OCI-LY7 (cell line): ENCODE measurements at regions not wholly inside any gene's neighbourhood (a gene's known extent, or its start where the extent isn't known, plus 50 kb on each side); places are given as distances from the start of the nearest gene placed in this dataset.

Experiments used
- BruUV-seq: library from RNA; stranded (reverse); fragments of 400-500 nt; replicated peaks from 2 replicates; lab custom pipeline; 2021; lab: Mats Ljungman, UMichigan
- CTCF ChIA-PET: fragments of 300-600 bp; sonication (Branson Sonifier 250); formaldehyde crosslinking; loops from one replicate; lab custom pipeline; 2022; ENCODE audit warnings: antibody characterized with exemption; ENCODE audit not compliant: unreplicated experiment; lab: Charles Lee
- POLR2A ChIA-PET: fragments of 300-600 bp; sonication (Branson Sonifier 250); formaldehyde crosslinking; loops from one replicate; lab custom pipeline; 2022; ENCODE audit warnings: antibody characterized with exemption; lab: Charles Lee
- DNase-seq: peaks from one replicate; pipeline ENCODE4 v3.0.0-alpha.2; 2015; ENCODE audit warnings: low spot score
- H2AFZ ChIP-seq: fragments of 200-600 bp; sonication (generic), shearing (Covaris generic); 2 replicates; pipeline ENCODE4 v1.6.1; 2014; ENCODE audit warnings: mild to moderate bottlenecking, antibody characterized with exemption, low read length, moderate library complexity
- H3K27ac ChIP-seq: fragments of 200-600 bp; sonication (generic); 2 replicates; pipeline ENCODE4 v1.5.1; 2014; ENCODE audit warnings: mixed run types, low read depth, mild to moderate bottlenecking, moderate library complexity, low read length, inconsistent platforms; ENCODE audit not compliant: poor library complexity, severe bottlenecking
- H3K36me3 ChIP-seq: fragments of 200-600 bp; sonication (generic); 2 replicates; pipeline ENCODE4 v1.6.1; 2014; ENCODE audit warnings: mild to moderate bottlenecking, antibody characterized with exemption, low read length, moderate library complexity, mixed read lengths; ENCODE audit not compliant: insufficient read depth
- H3K4me1 ChIP-seq: fragments of 200-600 bp; sonication (generic); 2 replicates; pipeline ENCODE4 v1.5.1; 2014; ENCODE audit warnings: mild to moderate bottlenecking, low read length; ENCODE audit not compliant: insufficient read depth, poor library complexity, severe bottlenecking
- H3K4me2 ChIP-seq: fragments of 200-600 bp; sonication (generic); 2 replicates; pipeline ENCODE4 v1.6.1; 2014; ENCODE audit warnings: mild to moderate bottlenecking, low read length
- H3K4me3 ChIP-seq: fragments of 200-600 bp; sonication (generic); 2 replicates; pipeline ENCODE4 v1.5.1; 2014; ENCODE audit warnings: mild to moderate bottlenecking, low read depth, low read length; ENCODE audit not compliant: poor library complexity, severe bottlenecking
- H3K79me2 ChIP-seq: fragments of 200-600 bp; sonication (generic); 2 replicates; pipeline ENCODE4 v1.6.1; 2016; ENCODE audit warnings: low read depth, mild to moderate bottlenecking, low read length, moderate library complexity, mixed read lengths; ENCODE audit not compliant: insufficient read depth
- H3K9me2 ChIP-seq: fragments of 200-600 bp; sonication (generic); 2 replicates; pipeline ENCODE4 v1.6.1; 2016; ENCODE audit warnings: mild to moderate bottlenecking, low read length, mixed read lengths; ENCODE audit not compliant: insufficient read depth
- H3K9me3 ChIP-seq: fragments of 200-600 bp; sonication (generic); 2 replicates; pipeline ENCODE4 v1.6.1; 2014; ENCODE audit warnings: mild to moderate bottlenecking, mixed run types, low read length, mixed read lengths
- H4K20me1 ChIP-seq: fragments of 200-600 bp; sonication (generic); 2 replicates; pipeline ENCODE4 v1.6.1; 2014; ENCODE audit warnings: mild to moderate bottlenecking, antibody characterized with exemption, low read length, moderate library complexity, mixed read lengths; ENCODE audit not compliant: insufficient read depth
- EZH2phosphoT487 ChIP-seq: fragments of 200-600 bp; sonication (generic); IDR thresholded peaks from 2 replicates; pipeline ENCODE4 v1.6.1; 2018; ENCODE audit warnings: low read depth, borderline replicate concordance, mild to moderate bottlenecking, mixed run types, antibody characterized with exemption, low read length, moderate library complexity, mixed read lengths
- intact Hi-C: fragments of 100-400 bp; cut with micrococcal nuclease; formaldehyde crosslinking; loops from one replicate; pipeline ENCODE4 v1.10.0; 2022; ENCODE audit not compliant: unreplicated experiment
- TF ChIP-seq, protein P1 (sequence below): fragments of 200-600 bp; sonication (generic); conservative IDR thresholded peaks from 2 replicates; pipeline ENCODE4 v1.5.1; 2014; ENCODE audit warnings: mild to moderate bottlenecking, antibody characterized with exemption, low read length, moderate library complexity, mixed read lengths

- peak; percentile 68 for DNase-seq
- TF ChIP-seq, protein P1, sequence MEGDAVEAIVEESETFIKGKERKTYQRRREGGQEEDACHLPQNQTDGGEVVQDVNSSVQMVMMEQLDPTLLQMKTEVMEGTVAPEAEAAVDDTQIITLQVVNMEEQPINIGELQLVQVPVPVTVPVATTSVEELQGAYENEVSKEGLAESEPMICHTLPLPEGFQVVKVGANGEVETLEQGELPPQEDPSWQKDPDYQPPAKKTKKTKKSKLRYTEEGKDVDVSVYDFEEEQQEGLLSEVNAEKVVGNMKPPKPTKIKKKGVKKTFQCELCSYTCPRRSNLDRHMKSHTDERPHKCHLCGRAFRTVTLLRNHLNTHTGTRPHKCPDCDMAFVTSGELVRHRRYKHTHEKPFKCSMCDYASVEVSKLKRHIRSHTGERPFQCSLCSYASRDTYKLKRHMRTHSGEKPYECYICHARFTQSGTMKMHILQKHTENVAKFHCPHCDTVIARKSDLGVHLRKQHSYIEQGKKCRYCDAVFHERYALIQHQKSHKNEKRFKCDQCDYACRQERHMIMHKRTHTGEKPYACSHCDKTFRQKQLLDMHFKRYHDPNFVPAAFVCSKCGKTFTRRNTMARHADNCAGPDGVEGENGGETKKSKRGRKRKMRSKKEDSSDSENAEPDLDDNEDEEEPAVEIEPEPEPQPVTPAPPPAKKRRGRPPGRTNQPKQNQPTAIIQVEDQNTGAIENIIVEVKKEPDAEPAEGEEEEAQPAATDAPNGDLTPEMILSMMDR: peak; percentile 92
- no peak for TF ChIP-seq EZH2phosphoT487
- Histone ChIP-seq H2AFZ (peak overlapping the region; percentile 93), H4K20me1 (no peaks in the 10 kb centered on the region), H3K79me2 (no peaks in the 10 kb centered on the region), H3K9me3 (no peaks in the 10 kb centered on the region), H3K9me2 (no peaks in the 10 kb centered on the region), H3K4me3 (no peak overlapping the region), H3K4me2 (no peak overlapping the region), H3K27ac (no peak overlapping the region), H3K4me1 (peaks cover 8% of the 10 kb centered on the region), H3K36me3 (no peaks in the 10 kb centered on the region)
- no TSS peak for BruUV-seq
- CTCF ChIA-PET: interaction anchor here (0.6 to 1.0 kb wide), 2 partner anchors 9 to 1046 kb away, joined by 3 to 4 read pairs; no protein-coding TSS in a partner anchor
- POLR2A ChIA-PET: interaction anchor here (0.6 to 0.9 kb wide), 3 partner anchors 15 to 221 kb away, joined by 3 to 4 read pairs (median 3); no protein-coding TSS in a partner anchor
- intact Hi-C loops: loop anchor here (2.0 kb wide), 1 partner anchor 265 kb away; no protein-coding TSS in a partner anchor
Measured at GRCh38 chr5:36739751-36740221, 133.4 kb downstream of the SLC1A3 start.

DNA sequence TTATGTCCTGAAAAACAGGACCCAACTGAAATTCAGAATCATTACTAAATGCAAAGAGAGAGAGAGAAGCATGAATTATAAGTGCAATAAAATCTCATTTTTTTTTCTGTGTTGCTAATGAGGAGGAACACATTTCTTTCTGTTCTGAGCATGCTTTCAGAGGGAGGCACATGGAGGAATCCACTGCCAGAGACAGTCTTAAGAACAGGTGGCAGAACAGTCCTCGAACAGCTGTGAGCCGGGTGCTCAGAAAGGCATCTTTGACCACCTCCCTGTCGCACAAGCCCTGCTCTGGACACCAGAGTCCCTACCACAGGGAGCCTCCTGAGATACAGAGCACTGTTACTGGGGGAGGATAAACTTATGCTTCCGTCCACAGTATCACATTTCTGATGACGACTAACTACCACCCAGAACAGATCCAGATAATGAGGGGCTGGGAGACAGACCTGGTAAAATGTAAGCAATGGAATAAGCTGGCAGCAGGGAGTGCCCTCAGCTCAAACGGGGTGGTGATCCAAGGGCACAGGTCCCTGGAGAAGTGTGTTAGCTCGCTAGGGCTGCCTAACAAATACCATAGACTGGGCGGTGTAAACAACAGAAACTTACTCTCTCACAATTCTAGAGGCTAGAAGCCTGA is 134.0 kb downstream of the SLC1A3 start:
- peak overlapping the region; percentile 93 for H2AFZ ChIP-seq
- POLR2A ChIA-PET: interaction anchor here (0.6 to 0.9 kb wide), 4 partner anchors 15 to 1945 kb away, joined by 3 to 4 read pairs (median 4); no protein-coding TSS in a partner anchor
- H3K79me2 ChIP-seq: no peaks in the 10 kb centered on the region
- no peak overlapping the region for H3K27ac ChIP-seq
- no peaks in the 10 kb centered on the region for H4K20me1 ChIP-seq
- H3K4me1 ChIP-seq: peaks cover 14% of the 10 kb centered on the region
- no peaks in the 10 kb centered on the region for H3K9me2 ChIP-seq
- no peak for DNase-seq
- H3K36me3 ChIP-seq: no peaks in the 10 kb centered on the region
- H3K9me3 ChIP-seq: no peaks in the 10 kb centered on the region
- intact Hi-C loops: no loop called here
- H3K4me3 ChIP-seq: no peak overlapping the region
- no peak for TF ChIP-seq EZH2phosphoT487
- TF ChIP-seq, protein P1: no peak
- no peak overlapping the region for H3K4me2 ChIP-seq
- CTCF ChIA-PET: interaction anchor here (1.0 kb wide), 1 partner anchor 10 kb away, joined by 3 read pairs; no protein-coding TSS in a partner anchor
- no TSS peak for BruUV-seq

DNA sequence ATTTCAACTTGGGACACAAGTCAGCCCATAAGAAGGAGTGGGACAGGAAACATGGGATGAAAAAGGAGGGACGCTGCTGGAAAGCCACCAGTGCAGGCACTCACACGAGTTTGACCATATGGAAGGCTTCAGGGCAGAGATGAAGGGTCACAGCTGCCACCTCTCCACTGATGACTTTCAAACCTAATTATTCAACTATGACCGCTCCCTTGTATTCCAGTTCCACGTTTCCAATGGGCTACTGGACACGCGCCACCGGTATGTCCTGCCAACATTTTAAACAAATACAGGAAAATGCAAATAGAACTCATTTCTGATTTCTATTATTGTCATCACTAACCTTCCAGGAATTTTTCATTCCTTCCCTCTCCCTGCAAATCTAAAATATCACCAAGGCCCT is 134.7 kb downstream of the SLC1A3 start:
- Histone ChIP-seq H3K36me3 (no peaks in the 10 kb centered on the region), H3K27ac (no peak overlapping the region), H3K4me2 (no peak overlapping the region), H4K20me1 (no peaks in the 10 kb centered on the region), H3K9me3 (no peaks in the 10 kb centered on the region), H3K79me2 (no peaks in the 10 kb centered on the region), H3K4me3 (no peak overlapping the region), H2AFZ (no peak overlapping the region), H3K4me1 (peaks cover 15% of the 10 kb centered on the region), H3K9me2 (no peaks in the 10 kb centered on the region)
- TF ChIP-seq, protein P1: no peak
- no peak for TF ChIP-seq EZH2phosphoT487
- POLR2A ChIA-PET: interaction anchor here (0.6 kb wide), 1 partner anchor 1946 kb away, joined by 4 read pairs; no protein-coding TSS in a partner anchor
- no peak for DNase-seq
- intact Hi-C loops: no loop called here
- CTCF ChIA-PET: no interaction called here
- no TSS peak for BruUV-seq
